Transverse colon (tissue), 3 donors: ENCODE measurements at regions not wholly inside any gene's neighbourhood (a gene's known extent, or its start where the extent isn't known, plus 50 kb on each side); places are given as distances from the start of the nearest gene placed in this dataset.

Experiments
- EP300 ChIP-seq: sonication (generic); formaldehyde crosslinking; IDR thresholded peaks from one replicate; pipeline ENCODE4 v1.6.1; 2017; ENCODE audit warnings: antibody characterized with exemption, low read depth
- TF ChIP-seq, protein P1 (sequence below), 5 experiments: fragments of 200-600 bp in 3 of 5; fragments of 450-650 bp in 2 of 5; sonication (generic) in 3 of 5; IDR thresholded peaks; 1 replicate in 2 of 5; 2 replicates in 3 of 5; pipeline ENCODE4 v1.5.1; 2016 to 2017; ENCODE audit warnings: antibody characterized with exemption in 5 of 5, inconsistent platforms in 3 of 5, mild to moderate bottlenecking in 2 of 5, moderate library complexity in 1 of 5

DNA sequence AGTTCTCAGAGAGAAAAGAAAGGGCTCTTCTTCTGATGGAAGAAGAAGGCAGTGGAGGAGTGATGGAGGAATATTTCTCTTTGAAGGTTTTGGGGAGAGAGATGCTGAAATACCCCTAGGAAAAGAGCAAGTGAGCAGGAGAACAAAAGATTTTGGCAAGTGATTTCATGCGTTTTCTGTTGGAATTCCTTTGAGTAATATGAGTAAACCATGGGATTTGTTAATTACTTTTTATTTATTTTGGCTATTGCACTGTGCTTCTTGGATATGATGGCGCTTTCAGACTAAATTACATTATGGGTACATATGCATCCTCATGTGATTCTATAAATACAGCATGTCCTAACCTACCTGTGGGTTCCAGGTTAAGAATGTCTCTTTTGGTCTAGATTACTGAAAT lies 210.1 kb upstream of the PTGFR start:
- TF ChIP-seq, protein P1, sequence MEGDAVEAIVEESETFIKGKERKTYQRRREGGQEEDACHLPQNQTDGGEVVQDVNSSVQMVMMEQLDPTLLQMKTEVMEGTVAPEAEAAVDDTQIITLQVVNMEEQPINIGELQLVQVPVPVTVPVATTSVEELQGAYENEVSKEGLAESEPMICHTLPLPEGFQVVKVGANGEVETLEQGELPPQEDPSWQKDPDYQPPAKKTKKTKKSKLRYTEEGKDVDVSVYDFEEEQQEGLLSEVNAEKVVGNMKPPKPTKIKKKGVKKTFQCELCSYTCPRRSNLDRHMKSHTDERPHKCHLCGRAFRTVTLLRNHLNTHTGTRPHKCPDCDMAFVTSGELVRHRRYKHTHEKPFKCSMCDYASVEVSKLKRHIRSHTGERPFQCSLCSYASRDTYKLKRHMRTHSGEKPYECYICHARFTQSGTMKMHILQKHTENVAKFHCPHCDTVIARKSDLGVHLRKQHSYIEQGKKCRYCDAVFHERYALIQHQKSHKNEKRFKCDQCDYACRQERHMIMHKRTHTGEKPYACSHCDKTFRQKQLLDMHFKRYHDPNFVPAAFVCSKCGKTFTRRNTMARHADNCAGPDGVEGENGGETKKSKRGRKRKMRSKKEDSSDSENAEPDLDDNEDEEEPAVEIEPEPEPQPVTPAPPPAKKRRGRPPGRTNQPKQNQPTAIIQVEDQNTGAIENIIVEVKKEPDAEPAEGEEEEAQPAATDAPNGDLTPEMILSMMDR (IDR thresholded peaks at IDR 0.05): no peak
- TF ChIP-seq EP300: no peak
